HG02678 (cell line): ENCODE measurements at regions not wholly inside any gene's neighbourhood (a gene's known extent, or its start where the extent isn't known, plus 50 kb on each side); places are given as distances from the start of the nearest gene placed in this dataset.

Experiments used
- ATAC-seq: cut with Tn5 transposase; IDR thresholded peaks from one replicate; pipeline ENCODE4 v1.9.1; 2021; ENCODE audit warnings: mild to moderate bottlenecking, moderate library complexity; ENCODE audit not compliant: unreplicated experiment

DNA sequence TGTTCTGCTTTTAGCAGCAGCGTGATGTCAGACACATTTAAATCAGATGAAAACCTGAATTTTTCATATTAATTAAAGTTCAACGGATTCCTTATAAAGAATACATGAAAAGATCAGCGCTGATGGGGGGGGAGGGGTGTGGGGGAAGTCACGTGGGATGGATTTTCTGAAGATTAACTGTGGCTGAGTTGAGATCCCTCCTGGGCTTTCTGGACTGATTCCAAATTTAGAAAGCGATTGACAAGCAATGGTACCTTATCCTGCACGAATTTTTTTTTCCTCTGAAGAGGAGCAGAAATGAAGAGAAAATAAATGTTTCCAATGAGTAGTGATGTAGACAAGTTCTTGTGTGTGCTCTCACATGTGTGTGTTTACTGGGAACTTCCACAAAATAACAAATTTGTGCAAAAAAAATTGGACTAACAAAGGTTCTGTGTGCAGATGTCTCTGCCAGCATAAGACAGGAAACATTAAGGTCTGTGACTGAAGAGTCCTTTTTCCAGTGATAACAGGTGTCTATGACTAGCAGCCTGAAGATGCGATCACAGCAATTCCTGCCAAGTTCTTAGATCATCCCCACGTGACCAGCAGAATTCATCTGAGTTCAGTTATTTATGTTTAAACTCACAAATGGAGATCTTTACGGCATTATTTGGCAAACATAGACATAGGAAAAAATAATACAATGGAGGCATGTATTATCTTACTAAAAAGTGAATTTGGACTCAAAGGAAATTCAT lies 585.2 kb upstream of the CELF2 start:
- no peak for ATAC-seq

DNA sequence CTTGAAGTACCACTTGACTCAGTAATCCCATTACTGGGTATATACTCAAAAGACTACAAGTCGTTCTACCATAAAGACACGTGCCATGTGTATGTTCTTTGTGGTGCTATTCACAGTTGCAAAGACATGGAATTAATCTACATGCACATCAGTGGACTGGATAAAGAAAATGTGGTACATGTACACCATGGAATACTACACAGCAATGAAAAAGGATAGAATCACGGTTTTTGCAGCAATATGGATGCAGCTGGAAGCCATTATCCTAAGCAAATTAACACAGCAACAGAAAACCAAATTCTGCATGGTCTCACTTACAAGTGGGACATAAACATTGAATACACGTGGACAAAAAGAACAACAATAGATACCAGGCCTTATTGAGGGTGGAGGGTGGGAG lies 583.4 kb upstream of the CELF2 start:
- no peak for ATAC-seq

DNA sequence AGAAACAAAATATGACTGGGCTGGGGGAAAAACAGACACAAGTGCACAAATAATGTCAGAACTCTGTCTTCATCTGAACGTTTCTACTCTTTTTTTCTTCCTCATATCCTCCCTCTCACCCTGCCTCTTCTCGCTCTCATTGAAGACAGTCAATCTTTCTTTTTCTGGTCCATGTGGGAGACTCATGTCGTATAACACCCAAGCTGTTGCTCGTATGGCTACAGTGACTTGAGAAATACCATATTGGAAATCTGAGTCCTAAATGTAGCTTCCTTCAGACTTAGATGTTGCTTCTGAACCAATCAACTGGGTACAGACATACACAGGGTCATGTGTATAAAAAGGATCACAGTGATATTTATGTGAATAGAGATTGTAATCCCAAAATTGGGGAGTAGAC lies 579.8 kb upstream of the CELF2 start:
- no peak for ATAC-seq

DNA sequence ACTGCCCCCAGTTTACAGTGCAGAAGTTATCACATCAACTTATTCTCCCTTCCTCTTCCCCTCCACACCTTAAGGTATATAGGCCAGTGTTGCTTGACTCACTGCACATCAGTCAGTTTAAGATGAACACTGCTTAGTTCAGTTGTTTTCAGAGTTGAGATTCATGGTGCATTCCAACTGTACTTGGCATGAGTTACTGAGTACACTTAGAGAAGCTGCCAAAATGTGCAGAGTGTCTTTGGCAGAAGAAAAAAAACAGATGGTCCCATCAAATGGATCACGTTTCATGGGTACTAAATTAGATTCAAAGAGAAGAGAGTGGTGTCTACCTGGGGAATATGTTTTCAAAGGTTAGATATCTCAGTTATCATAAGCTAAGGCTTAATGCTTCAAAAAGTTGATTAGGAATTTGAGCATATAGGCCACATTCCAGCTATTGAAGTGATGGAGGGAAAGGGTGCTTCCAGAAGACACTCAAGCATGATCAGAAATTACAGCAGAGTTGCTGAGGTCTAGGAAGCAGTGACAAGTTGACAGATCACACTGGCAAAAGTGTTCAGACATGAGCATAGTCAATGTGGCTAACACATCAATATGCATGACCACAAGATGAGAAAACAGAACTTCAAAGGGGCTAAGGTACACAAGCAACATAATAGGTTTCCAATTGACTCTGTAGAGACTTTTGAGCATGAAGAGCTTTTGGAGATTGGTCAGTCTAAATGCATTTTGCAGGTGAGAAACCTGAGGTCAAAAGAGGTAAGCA lies 579.2 kb upstream of the CELF2 start:
- no peak for ATAC-seq

DNA sequence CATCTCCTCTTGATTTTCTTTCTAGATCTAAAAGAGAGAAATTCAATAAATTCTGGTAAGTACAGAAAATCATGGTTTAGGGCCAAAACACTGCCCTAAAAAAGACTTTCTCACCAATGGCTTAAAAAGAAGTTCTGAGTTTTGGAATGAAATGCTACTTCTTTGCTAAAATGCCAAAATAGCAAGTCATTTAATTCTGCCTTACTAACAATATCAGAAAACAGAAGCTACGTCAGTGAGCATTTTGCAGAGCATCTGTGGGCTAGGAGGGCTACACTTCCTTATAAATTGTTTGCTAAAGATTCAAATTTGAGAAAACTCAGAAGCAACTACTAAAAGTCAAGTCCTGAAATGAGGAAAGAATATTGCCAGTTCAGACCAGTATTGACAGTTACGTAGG lies 560.8 kb upstream of the CELF2 start:
- ATAC-seq: no peak

DNA sequence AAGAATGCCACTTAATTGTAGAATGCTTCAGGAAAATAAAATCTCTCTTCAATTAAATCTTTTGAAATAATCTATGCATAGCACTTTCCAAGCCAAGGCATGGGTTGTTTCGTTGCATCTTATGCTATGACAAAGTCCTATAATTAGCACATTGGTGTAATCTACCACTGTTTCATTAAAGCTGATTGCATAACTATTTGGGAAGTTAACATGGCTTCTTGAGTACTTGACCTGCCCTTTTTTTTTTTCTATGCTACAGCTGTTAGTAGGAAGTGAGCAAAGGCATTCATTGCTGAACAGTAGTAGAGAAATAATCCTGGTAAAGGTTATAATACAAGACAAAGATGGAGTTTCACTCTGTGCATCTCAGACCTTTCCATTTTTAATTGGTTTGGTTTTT lies 557.2 kb upstream of the CELF2 start:
- ATAC-seq: no peak

DNA sequence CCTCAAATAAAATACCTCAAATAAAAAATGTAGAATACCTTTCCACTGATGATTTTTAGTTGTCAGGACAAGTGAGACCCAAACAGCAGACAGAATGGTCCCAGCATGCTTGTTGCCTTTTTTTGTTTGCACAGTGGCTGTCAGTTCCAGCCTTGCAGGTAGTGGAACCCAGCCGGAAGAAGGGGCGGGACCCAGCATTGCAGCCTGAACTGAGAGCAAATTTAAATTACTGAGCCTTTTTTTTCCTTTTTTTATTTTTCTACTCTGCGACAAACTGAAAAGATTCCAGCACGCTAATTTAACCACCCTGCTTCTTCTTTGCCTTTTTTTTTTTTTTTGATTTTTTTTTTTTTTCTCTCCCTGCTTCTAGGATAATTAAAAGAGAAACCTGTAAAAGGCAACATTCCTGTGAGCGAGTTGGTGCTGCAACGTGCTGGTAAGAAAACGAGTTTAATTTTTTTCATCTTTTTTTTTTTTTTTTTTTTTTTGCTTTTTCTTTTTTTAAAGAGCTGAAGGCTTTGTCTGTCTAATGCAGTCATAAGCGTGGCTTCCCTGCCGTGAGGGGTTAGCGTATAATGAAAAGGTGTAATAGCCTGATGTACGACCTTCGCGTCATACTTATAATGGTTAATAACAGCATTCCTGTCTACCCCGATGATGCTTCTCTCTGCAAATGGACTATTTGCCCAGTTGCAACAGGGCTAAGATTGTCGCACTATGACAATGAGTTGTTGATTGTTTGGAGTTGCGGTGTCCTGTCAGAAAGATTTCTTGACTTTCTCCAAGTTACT lies 555.3 kb upstream of the CELF2 start:
- no peak for ATAC-seq

DNA sequence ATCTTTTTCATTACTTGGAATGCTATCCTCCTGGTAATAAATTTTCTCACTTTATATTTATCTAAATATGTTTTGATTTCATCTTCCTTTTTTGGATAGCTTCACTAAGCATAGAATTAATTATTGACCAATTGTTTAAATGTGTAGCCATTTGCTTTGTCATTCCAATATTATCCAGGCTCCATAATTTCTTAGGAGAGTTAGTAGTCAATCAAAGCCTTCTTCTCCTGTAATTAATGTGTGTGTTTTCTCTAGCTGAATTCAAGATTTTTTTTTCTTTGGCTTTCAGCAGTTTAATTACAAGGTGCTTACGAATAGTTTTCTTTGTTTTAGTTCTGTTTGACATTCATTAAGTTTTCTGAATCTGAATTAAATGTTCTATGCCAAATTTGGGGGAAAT lies 545.9 kb upstream of the CELF2 start:
- no peak for ATAC-seq

DNA sequence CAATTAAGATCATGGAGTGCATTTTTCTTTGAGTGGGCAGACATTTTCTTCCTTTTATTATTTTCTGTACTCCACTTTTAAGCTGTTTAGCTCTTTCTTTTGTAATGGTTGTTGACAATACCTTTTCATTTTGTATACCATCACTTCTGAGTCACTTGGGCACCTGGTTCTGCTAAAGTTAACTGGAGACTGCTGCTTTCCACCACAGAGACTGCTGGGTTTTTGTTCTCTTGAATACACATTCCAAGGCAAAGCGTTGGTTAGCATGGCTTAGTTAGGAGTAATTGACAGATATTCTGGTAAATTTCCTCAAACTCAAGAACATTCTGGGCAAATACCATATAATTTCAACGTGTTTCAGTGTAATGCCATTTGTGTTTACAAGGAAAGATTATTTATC lies 541.9 kb upstream of the CELF2 start:
- ATAC-seq: no peak

DNA sequence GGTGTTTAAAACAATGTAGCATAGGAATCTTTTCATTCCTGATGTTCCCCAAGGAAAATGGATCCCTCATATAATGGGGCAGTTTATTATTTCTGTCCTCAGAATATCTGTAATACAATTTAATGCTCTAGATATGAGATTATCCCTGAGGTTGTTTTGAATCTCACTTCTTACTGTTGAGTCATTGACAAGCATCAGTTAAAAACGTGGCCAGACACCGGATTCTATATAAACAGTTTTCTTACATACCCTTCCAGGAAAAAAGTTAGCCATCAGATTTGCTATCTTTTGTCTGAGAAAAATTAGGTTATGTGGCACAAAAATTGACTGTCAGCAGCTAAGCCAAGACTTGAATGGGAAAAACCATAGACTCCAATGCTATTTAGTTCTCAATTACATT lies 539.8 kb upstream of the CELF2 start:
- ATAC-seq: no peak

DNA sequence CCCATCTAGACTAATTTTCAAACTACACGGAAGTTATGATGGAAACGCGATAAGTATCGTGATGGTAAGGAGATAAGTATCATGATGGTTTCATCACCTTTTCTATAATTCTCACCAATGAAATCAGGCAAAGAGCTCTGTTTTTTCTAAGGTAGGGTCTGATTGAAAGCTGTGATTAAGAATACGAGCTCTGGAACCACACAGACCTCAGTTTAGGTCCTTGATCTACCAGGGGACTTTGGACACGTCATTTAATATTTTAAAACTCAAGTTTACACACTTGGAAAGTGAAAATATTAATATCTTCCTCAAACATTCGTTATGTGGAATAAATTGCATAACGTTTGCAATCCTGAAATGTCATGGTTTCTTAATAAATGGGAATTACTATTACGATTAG lies 538.2 kb upstream of the CELF2 start:
- no peak for ATAC-seq

DNA sequence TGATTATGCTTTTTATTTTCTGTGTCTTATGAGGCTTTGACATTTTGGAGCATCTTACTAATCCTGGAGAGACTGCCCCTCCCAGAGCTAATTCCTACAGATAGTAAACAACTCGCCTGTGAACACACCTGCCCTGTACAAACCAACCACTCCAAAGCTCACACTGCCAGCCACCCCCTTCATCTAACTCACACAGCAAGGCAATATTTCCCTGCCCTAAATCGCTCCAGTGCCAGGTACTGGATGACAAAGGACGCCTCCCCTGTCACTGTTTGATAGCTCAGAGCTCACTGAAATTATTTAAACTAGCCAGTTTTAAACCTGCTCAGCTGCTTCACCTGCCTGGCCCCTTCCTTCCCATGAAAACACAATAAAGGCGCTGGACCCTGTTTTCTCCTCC lies 535.1 kb upstream of the CELF2 start:
- no peak for ATAC-seq

DNA sequence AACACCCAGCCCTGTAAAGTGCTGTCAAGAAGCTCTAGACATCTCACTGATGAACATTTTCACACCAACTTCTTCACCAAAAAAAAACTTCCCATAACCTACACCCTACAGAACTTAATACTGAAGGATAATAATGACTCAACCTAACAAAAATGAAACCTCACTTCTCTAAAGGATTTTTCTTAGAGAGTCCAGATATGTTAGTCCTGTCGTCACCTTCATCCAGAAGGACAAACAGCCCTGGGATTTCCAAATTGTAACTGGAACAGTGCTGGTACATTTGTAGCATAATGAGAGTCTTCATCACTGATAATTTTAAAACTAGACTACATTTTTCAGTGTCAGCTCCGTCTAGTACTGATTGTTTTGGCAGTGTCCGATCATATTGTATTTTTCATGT lies 528.6 kb upstream of the CELF2 start:
- ATAC-seq: no peak

DNA sequence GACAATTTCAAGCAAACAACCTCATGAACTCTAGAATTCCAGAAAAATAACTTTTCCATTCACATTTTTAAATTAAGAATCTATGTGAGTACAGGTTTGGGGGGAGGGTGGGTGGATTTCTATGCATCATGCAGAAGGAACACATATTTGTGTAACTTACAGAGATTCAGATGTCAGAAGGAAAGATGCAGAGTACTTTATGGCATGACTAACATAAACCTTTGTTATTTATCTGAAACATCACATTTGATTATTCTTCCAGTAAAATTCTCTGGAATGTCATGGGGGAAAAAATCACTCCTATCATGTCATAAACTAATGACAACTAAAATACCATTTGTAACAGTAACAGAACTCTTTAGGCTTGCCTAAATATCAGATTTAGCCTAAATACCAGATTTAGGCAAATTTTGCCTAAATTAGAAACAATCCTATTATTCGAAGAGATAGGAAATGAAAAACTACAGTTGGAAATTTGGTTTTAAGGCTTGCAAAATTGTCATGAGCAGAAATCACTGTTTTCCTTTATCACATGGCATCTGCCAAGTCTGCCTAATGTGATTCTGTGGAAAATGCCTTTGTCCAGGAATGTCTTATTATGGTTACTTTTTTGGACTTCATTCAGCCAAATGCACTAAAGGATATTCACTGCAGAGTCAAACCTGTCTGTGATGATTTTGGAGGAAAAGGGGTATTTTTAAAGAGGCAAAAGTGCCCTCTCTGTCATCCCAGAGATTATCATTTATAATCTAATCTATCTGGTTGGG lies 527.7 kb upstream of the CELF2 start:
- no peak for ATAC-seq

DNA sequence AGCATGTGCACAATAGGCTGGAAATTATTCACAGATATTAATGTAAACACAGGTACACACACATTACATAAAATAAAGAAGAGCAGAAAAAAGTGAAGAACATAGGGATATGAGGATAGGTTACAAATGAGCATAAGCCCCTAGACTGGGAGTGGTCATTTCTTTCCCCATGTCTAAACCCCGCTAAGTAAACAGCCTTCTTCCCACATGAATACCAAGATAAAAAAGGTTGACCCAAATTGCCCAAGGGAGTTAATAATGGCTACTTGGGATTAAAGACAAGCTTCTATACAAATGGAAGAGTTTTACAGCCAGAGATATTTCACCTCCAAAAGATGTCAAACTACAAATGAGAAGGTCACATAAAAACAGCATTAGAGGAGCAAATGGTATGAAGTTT lies 527.1 kb upstream of the CELF2 start:
- ATAC-seq: no peak

DNA sequence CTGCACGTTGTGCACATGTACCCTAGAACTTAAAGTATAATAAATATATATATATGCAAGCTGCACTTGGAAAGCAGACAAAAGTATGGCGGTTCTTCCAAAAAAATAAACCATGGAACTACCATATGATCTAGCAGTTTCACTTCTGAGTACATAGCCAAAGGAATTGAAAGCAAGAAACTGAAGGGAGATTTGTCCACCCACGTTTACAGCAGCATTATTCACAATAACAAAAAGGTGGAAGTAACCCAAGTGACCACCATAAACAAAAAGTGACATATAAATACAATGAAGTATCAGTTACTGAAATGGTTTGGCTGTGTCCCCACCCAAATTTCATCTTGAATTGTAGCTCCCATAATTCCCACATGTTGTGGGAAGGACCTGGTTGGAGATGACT lies 525.3 kb upstream of the CELF2 start:
- ATAC-seq: no peak

DNA sequence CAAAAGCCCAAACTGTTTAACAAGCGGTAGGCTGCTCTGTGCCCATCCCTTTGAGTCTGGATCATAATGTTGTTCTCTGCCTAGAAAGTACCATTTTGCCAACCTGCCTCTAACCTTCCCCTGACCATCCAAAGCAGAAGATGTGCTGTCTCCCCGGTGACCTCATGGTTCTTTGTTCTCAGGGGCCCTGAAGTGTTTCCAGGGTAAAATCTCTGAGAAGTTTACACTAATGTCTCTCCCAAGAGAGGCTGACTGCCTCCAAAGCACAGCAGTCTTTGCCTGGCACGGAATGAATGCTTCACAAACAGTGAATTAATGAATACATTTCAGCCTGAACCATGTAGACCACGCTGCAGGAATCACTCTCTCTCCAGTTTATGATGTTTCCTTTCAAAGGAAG lies 523.8 kb upstream of the CELF2 start:
- ATAC-seq: no peak

DNA sequence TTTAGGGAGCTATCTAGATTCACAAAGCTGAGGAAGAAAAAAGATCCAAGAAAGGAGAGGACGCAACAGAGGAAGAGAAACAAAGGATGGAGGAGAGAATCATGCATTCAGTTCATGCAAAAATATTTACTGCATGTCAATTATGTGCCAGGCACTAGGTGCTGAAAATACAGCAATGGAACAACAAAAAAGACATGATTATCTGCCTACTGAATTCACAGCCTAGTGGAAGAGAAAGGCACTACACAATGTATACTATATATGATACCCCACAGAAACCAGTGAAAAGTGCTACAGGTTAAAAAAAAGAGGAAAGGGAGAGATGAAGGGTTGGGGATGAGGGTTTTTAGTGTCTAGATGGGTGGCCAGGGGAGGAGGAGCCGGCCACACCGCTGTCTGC lies 520.4 kb upstream of the CELF2 start:
- ATAC-seq: no peak

DNA sequence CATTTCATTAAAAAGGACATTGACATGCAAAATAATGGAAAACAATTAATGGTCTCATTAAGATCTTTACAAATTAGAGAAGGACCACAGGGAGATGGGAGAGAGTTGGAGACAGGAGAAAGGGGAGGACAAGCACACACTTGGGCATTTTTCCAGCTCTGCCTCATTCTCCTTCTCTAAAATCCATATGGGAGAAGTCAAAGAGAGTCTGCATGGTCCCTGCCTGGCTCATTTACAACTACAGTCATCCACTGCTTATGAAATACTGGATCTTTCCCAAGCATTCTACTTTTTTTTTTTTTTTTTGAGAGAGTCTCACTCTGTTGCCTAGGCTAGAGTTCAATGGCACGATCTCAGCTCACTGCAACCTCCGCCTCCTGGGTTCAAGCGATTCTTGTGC lies 518.9 kb upstream of the CELF2 start:
- ATAC-seq: no peak

DNA sequence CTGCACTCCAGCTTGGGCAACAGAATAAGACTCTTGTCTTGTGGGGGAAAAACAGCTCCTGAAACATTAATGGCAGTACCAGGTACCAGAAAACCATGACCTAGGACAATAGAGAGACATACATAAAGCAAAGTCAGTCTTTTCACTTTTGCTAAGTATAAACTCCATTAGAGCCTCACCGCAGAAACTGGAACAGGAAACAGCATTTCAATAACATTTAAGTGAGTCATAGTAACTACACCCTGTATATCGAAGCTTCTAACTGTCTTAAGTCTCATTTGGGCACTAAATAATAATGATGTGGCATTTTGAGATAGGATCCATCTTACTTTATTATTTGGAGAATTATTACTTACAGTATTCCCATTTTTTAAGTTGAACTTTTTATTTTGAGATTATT lies 517.8 kb upstream of the CELF2 start:
- no peak for ATAC-seq

DNA sequence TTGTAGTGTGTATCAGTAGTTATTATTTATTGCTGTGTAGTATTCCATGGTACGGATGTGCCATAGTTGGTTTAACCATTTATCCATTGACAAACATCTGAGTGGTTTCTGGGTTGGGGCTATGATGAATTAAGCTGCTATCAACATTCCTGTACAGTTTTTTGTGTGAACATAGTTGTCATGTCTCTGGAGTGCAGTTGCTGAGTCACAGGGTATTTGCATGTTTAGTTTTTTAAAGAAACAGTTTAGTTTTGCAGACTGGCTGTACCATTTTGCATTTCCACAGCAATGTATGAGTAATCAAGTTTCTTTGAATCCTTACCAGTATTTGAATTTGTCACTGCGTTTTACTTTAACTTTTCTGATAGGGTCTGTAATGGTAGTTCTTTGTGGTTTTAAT lies 516.7 kb upstream of the CELF2 start:
- ATAC-seq: no peak
